ENCODE measurements at regions not wholly inside any gene's neighbourhood (a gene's known extent, or its start where the extent isn't known, plus 50 kb on each side); places are given as distances from the start of the nearest gene placed in this dataset.

DNA sequence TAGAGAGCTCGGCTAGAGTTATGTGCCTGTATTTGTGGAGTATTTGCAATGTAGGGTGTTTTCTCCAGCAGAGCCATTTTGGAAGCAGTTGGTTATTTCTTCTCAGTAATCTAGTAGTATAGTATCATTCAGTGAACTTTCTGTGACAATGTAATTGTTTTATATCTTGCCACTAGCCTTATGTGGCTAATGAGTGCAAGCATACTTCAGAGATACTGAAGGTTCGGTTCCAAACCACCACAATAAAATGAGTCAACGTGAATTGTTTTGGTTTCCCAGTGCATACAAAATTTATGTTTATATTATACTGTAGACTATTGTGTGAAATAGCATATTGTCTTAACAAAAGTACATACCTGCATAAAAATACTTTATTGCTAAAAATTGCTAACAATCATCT is 286.9 kb upstream of the TBL1XR1 start:
- Histone ChIP-seq H3K4me2 (ENCODE audit: low read depth, low read length) (no peak overlapping the region), H4K20me1 (ENCODE audit: insufficient read depth, low read length) (no peaks in the 10 kb centered on the region), H3K79me2 (ENCODE audit: insufficient read depth, low read length) (no peaks in the 10 kb centered on the region), H3K27ac (ENCODE audit: extremely low read length, insufficient read depth, low read length) (no peak overlapping the region), H2AFZ (ENCODE audit: low read length) (no peak overlapping the region), H3K36me3 (replicated peaks in 1 of 2; ENCODE audit: control insufficient read depth in 1 of 2, insufficient read depth in 2 of 2, low read length in 2 of 2) (no peaks in the 10 kb centered on the region), H3K9me3 (ENCODE audit: low read length) (no peaks in the 10 kb centered on the region), H3K4me3 (replicated peaks in 1 of 3; ENCODE audit: insufficient read depth in 1 of 3, low read depth in 2 of 3, low read length in 3 of 3) (no peak overlapping the region), H3K27me3 (ENCODE audit: control insufficient read depth in 1 of 2, insufficient read depth in 2 of 2, low read length in 2 of 2) (no peaks in the 10 kb centered on the region; a peak in 1 of 5 replicates), H3K9ac (ENCODE audit: insufficient read depth, low read depth, low read length) (no peak overlapping the region), H3K4me1 (ENCODE audit: insufficient read depth, low read length) (peaks cover 21% of the 10 kb centered on the region)
- BruUV-seq (replicated peaks): no TSS peak
- FAIRE-seq: no peak
- DNase-seq (ENCODE audit: low spot score): no peak
- 36% methylated on average over 3 of the region's 3 CpGs for WGBS (ENCODE audit: low lambda C conversion rate)
- ChIA-PET CTCF (ENCODE audit: low intra/inter-chr PET ratio, low total read pairs) (no interaction called here), POLR2A (no interaction called here)
- intact Hi-C loops (cut with micrococcal nuclease; ENCODE audit: unreplicated experiment): no loop called here
- in situ Hi-C loops (cut with HindIII; ENCODE audit: extremely low pct_ligation_motif_present, low pct_unique_long_range_greater_than_20kb): no loop called here
- TF ChIP-seq ZNF879 (CRISPR knock-in tag; IDR thresholded peaks at IDR 0.05): no peak
- TF ChIP-seq, protein P1, sequence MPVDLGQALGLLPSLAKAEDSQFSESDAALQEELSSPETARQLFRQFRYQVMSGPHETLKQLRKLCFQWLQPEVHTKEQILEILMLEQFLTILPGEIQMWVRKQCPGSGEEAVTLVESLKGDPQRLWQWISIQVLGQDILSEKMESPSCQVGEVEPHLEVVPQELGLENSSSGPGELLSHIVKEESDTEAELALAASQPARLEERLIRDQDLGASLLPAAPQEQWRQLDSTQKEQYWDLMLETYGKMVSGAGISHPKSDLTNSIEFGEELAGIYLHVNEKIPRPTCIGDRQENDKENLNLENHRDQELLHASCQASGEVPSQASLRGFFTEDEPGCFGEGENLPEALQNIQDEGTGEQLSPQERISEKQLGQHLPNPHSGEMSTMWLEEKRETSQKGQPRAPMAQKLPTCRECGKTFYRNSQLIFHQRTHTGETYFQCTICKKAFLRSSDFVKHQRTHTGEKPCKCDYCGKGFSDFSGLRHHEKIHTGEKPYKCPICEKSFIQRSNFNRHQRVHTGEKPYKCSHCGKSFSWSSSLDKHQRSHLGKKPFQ (CRISPR knock-in tag; IDR thresholded peaks at IDR 0.05; ENCODE audit: insufficient replicate concordance): no peak
- no peak for TF ChIP-seq NR3C1 (CRISPR knock-in tag; IDR thresholded peaks at IDR 0.05)
- no peak for TF ChIP-seq PTBP1 (IDR thresholded peaks at IDR 0.05; ENCODE audit: low read depth, low read length, poor library complexity, severe bottlenecking)
- TF ChIP-seq, protein P2, sequence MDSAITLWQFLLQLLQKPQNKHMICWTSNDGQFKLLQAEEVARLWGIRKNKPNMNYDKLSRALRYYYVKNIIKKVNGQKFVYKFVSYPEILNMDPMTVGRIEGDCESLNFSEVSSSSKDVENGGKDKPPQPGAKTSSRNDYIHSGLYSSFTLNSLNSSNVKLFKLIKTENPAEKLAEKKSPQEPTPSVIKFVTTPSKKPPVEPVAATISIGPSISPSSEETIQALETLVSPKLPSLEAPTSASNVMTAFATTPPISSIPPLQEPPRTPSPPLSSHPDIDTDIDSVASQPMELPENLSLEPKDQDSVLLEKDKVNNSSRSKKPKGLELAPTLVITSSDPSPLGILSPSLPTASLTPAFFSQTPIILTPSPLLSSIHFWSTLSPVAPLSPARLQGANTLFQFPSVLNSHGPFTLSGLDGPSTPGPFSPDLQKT (CRISPR knock-in tag; IDR thresholded peaks at IDR 0.05; ENCODE audit: borderline replicate concordance): no peak
- no peak for TF ChIP-seq ZFX (CRISPR knock-in tag; IDR thresholded peaks at IDR 0.05; ENCODE audit: low read depth)
- TF ChIP-seq MLLT10 (CRISPR knock-in tag; IDR thresholded peaks at IDR 0.05): no peak
- TF ChIP-seq, protein P3, sequence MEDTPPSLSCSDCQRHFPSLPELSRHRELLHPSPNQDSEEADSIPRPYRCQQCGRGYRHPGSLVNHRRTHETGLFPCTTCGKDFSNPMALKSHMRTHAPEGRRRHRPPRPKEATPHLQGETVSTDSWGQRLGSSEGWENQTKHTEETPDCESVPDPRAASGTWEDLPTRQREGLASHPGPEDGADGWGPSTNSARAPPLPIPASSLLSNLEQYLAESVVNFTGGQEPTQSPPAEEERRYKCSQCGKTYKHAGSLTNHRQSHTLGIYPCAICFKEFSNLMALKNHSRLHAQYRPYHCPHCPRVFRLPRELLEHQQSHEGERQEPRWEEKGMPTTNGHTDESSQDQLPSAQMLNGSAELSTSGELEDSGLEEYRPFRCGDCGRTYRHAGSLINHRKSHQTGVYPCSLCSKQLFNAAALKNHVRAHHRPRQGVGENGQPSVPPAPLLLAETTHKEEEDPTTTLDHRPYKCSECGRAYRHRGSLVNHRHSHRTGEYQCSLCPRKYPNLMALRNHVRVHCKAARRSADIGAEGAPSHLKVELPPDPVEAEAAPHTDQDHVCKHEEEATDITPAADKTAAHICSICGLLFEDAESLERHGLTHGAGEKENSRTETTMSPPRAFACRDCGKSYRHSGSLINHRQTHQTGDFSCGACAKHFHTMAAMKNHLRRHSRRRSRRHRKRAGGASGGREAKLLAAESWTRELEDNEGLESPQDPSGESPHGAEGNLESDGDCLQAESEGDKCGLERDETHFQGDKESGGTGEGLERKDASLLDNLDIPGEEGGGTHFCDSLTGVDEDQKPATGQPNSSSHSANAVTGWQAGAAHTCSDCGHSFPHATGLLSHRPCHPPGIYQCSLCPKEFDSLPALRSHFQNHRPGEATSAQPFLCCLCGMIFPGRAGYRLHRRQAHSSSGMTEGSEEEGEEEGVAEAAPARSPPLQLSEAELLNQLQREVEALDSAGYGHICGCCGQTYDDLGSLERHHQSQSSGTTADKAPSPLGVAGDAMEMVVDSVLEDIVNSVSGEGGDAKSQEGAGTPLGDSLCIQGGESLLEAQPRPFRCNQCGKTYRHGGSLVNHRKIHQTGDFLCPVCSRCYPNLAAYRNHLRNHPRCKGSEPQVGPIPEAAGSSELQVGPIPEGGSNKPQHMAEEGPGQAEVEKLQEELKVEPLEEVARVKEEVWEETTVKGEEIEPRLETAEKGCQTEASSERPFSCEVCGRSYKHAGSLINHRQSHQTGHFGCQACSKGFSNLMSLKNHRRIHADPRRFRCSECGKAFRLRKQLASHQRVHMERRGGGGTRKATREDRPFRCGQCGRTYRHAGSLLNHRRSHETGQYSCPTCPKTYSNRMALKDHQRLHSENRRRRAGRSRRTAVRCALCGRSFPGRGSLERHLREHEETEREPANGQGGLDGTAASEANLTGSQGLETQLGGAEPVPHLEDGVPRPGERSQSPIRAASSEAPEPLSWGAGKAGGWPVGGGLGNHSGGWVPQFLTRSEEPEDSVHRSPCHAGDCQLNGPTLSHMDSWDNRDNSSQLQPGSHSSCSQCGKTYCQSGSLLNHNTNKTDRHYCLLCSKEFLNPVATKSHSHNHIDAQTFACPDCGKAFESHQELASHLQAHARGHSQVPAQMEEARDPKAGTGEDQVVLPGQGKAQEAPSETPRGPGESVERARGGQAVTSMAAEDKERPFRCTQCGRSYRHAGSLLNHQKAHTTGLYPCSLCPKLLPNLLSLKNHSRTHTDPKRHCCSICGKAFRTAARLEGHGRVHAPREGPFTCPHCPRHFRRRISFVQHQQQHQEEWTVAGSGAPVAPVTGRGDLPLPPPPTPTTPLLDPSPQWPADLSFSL (CRISPR knock-in tag; IDR thresholded peaks at IDR 0.05): no peak
- TF ChIP-seq ERF (CRISPR knock-in tag; IDR thresholded peaks at IDR 0.05): no peak
- no peak for TF ChIP-seq ZNF556 (CRISPR knock-in tag; IDR thresholded peaks at IDR 0.05; ENCODE audit: borderline replicate concordance)
- no peak for TF ChIP-seq ZNF7 (CRISPR knock-in tag; IDR thresholded peaks at IDR 0.05)
- ATAC-seq: no peak
